Fibroblast of peridontal ligament (primary cell): ENCODE measurements at regions not wholly inside any gene's neighbourhood (a gene's known extent, or its start where the extent isn't known, plus 50 kb on each side); places are given as distances from the start of the nearest gene placed in this dataset.

Source experiments
- DNase-seq: peaks from one replicate; pipeline ENCODE4 v3.0.0-alpha.2; 2010; ENCODE audit errors: extremely low read depth

GRCh38 chr2:43107679-43108078 is 118.7 kb downstream of the ZFP36L2 start:
- DNase-seq, result no peak

- DNase-seq, result no peak
Observed at GRCh38 chr2:43106559-43107527, 119.6 kb downstream of the ZFP36L2 start.

GRCh38 chr2:43105586-43106558 is 120.5 kb downstream of the ZFP36L2 start:
- DNase-seq, result peak; percentile 65

GRCh38 chr2:43104763-43105162 is 121.6 kb downstream of the ZFP36L2 start:
- no peak for DNase-seq

GRCh38 chr2:43104106-43104505 is 122.3 kb downstream of the ZFP36L2 start:
- no peak for DNase-seq

- no peak for DNase-seq
Observed at GRCh38 chr2:43103093-43103404, 123.4 kb downstream of the ZFP36L2 start.

GRCh38 chr2:43102366-43103092 is 123.9 kb downstream of the ZFP36L2 start:
- DNase-seq, result peak; percentile 50

- no peak for DNase-seq
Observed at GRCh38 chr2:43101751-43102150, 124.7 kb downstream of the ZFP36L2 start.

GRCh38 chr2:43100883-43101662 is 125.3 kb downstream of the ZFP36L2 start:
- peak; percentile 47 for DNase-seq

- no peak for DNase-seq
Observed at GRCh38 chr2:43100362-43100882, 126.0 kb downstream of the ZFP36L2 start.

GRCh38 chr2:43099797-43100196 is 126.6 kb downstream of the ZFP36L2 start:
- DNase-seq, result no peak

- DNase-seq, result no peak
Observed at GRCh38 chr2:43098539-43098938, 127.9 kb downstream of the ZFP36L2 start.

GRCh38 chr2:43097644-43098408 is 128.6 kb downstream of the ZFP36L2 start:
- no peak for DNase-seq

- no peak for DNase-seq
Observed at GRCh38 chr2:43095533-43096295, 130.7 kb downstream of the ZFP36L2 start.

- no peak for DNase-seq
Observed at GRCh38 chr2:43092520-43093179, 133.8 kb downstream of the ZFP36L2 start.

GRCh38 chr2:43090317-43090716 is 136.1 kb downstream of the ZFP36L2 start:
- no peak for DNase-seq

- DNase-seq, result peak; percentile 58
Observed at GRCh38 chr2:43088143-43089073, 138.0 kb downstream of the ZFP36L2 start.

GRCh38 chr2:43087413-43087812 is 139.0 kb downstream of the ZFP36L2 start:
- no peak for DNase-seq
